ENCODE measurements at regions not wholly inside any gene's neighbourhood (a gene's known extent, or its start where the extent isn't known, plus 50 kb on each side); places are given as distances from the start of the nearest gene placed in this dataset.

GRCh38 chr12:92543359-92543758, 159.4 kb upstream of the PLEKHG7 start:
- TF ChIP-seq ZNF274 (IDR thresholded peaks at IDR 0.05; ENCODE audit: low read depth, low read length) = no peak
- no peaks in the 10 kb centered on the region for H3K27me3 ChIP-seq (ENCODE audit: insufficient read depth, insufficient read length)
- no peak overlapping the region for H3K9ac ChIP-seq (ENCODE audit: insufficient read length, low read depth)
- H3K4me3 ChIP-seq (ENCODE audit: insufficient read length, low read depth) = no peak overlapping the region
- no peaks in the 10 kb centered on the region for H3K4me1 ChIP-seq (ENCODE audit: insufficient read depth, insufficient read length)
- DNase-seq (ENCODE audit: low read depth, low spot score) = no peak
- H3K36me3 ChIP-seq (ENCODE audit: insufficient read depth, insufficient read length, low read length) = no peaks in the 10 kb centered on the region
- no peaks in the 10 kb centered on the region for H3K9me3 ChIP-seq (ENCODE audit: insufficient read depth, low read length)

GRCh38 chr12:92541731-92542130, 161.1 kb upstream of the PLEKHG7 start:
- Histone ChIP-seq H3K27me3 (ENCODE audit: insufficient read depth, insufficient read length) (no peaks in the 10 kb centered on the region), H3K4me3 (ENCODE audit: insufficient read length, low read depth) (no peak overlapping the region), H3K9ac (ENCODE audit: insufficient read length, low read depth) (no peak overlapping the region), H3K4me1 (ENCODE audit: insufficient read depth, insufficient read length) (no peaks in the 10 kb centered on the region), H3K9me3 (ENCODE audit: insufficient read depth, low read length) (no peaks in the 10 kb centered on the region), H3K36me3 (ENCODE audit: insufficient read depth, insufficient read length, low read length) (no peaks in the 10 kb centered on the region)
- TF ChIP-seq SUZ12 (IDR thresholded peaks at IDR 0.05; ENCODE audit: extremely low read depth, insufficient read depth, insufficient read length) (no peak), YY1 (IDR thresholded peaks at IDR 0.05; ENCODE audit: insufficient read depth, insufficient read length) (no peak), ZNF274 (IDR thresholded peaks at IDR 0.05; ENCODE audit: low read depth, low read length) (no peak)
- no peak for DNase-seq (ENCODE audit: low read depth, low spot score)

GRCh38 chr12:92540782-92541423, 161.9 kb upstream of the PLEKHG7 start:
- no peak for DNase-seq (ENCODE audit: low read depth, low spot score)
- Histone ChIP-seq H3K9me3 (ENCODE audit: insufficient read depth, low read length) (no peaks in the 10 kb centered on the region), H3K4me1 (ENCODE audit: insufficient read depth, insufficient read length) (no peaks in the 10 kb centered on the region), H3K27me3 (ENCODE audit: insufficient read depth, insufficient read length) (no peaks in the 10 kb centered on the region), H3K4me3 (ENCODE audit: insufficient read length, low read depth) (no peak overlapping the region), H3K9ac (ENCODE audit: insufficient read length, low read depth) (no peak overlapping the region), H3K36me3 (ENCODE audit: insufficient read depth, insufficient read length, low read length) (no peaks in the 10 kb centered on the region)
- TF ChIP-seq ZNF274 (IDR thresholded peaks at IDR 0.05; ENCODE audit: low read depth, low read length) (no peak), SUZ12 (IDR thresholded peaks at IDR 0.05; ENCODE audit: extremely low read depth, insufficient read depth, insufficient read length) (no peak), YY1 (IDR thresholded peaks at IDR 0.05; ENCODE audit: insufficient read depth, insufficient read length) (no peak)

GRCh38 chr12:92539976-92540781, 162.6 kb upstream of the PLEKHG7 start:
- H3K9me3 ChIP-seq (ENCODE audit: insufficient read depth, low read length) = no peaks in the 10 kb centered on the region
- no peaks in the 10 kb centered on the region for H3K36me3 ChIP-seq (ENCODE audit: insufficient read depth, insufficient read length, low read length)
- DNase-seq (ENCODE audit: low read depth, low spot score) = no peak
- no peak overlapping the region for H3K4me3 ChIP-seq (ENCODE audit: insufficient read length, low read depth)
- H3K9ac ChIP-seq (ENCODE audit: insufficient read length, low read depth) = no peak overlapping the region
- H3K27me3 ChIP-seq (ENCODE audit: insufficient read depth, insufficient read length) = no peaks in the 10 kb centered on the region
- no peaks in the 10 kb centered on the region for H3K4me1 ChIP-seq (ENCODE audit: insufficient read depth, insufficient read length)
- no peak for TF ChIP-seq ZNF274 (IDR thresholded peaks at IDR 0.05; ENCODE audit: low read depth, low read length)
- no peak for TF ChIP-seq YY1 (IDR thresholded peaks at IDR 0.05; ENCODE audit: insufficient read depth, insufficient read length)
- TF ChIP-seq SUZ12 (IDR thresholded peaks at IDR 0.05; ENCODE audit: extremely low read depth, insufficient read depth, insufficient read length) = no peak

GRCh38 chr12:92539110-92539749, 163.6 kb upstream of the PLEKHG7 start:
- no peak overlapping the region for H3K9ac ChIP-seq (ENCODE audit: insufficient read length, low read depth)
- no peaks in the 10 kb centered on the region for H3K4me1 ChIP-seq (ENCODE audit: insufficient read depth, insufficient read length)
- H3K27me3 ChIP-seq (ENCODE audit: insufficient read depth, insufficient read length) = no peaks in the 10 kb centered on the region
- TF ChIP-seq ZNF274 (IDR thresholded peaks at IDR 0.05; ENCODE audit: low read depth, low read length) = no peak
- TF ChIP-seq YY1 (IDR thresholded peaks at IDR 0.05; ENCODE audit: insufficient read depth, insufficient read length) = no peak
- TF ChIP-seq SUZ12 (IDR thresholded peaks at IDR 0.05; ENCODE audit: extremely low read depth, insufficient read depth, insufficient read length) = no peak
- H3K36me3 ChIP-seq (ENCODE audit: insufficient read depth, insufficient read length, low read length) = no peaks in the 10 kb centered on the region
- no peak for DNase-seq (ENCODE audit: low read depth, low spot score)
- no peaks in the 10 kb centered on the region for H3K9me3 ChIP-seq (ENCODE audit: insufficient read depth, low read length)
- no peak overlapping the region for H3K4me3 ChIP-seq (ENCODE audit: insufficient read length, low read depth)

- DNase-seq (ENCODE audit: low read depth, low spot score) = no peak
- H3K9ac ChIP-seq (ENCODE audit: insufficient read length, low read depth) = no peak overlapping the region
- no peaks in the 10 kb centered on the region for H3K4me1 ChIP-seq (ENCODE audit: insufficient read depth, insufficient read length)
- H3K9me3 ChIP-seq (ENCODE audit: insufficient read depth, low read length) = no peaks in the 10 kb centered on the region
- H3K27me3 ChIP-seq (ENCODE audit: insufficient read depth, insufficient read length) = no peaks in the 10 kb centered on the region
- TF ChIP-seq YY1 (IDR thresholded peaks at IDR 0.05; ENCODE audit: insufficient read depth, insufficient read length) = no peak
- TF ChIP-seq ZNF274 (IDR thresholded peaks at IDR 0.05; ENCODE audit: low read depth, low read length) = no peak
- TF ChIP-seq SUZ12 (IDR thresholded peaks at IDR 0.05; ENCODE audit: extremely low read depth, insufficient read depth, insufficient read length) = no peak
- H3K4me3 ChIP-seq (ENCODE audit: insufficient read length, low read depth) = no peak overlapping the region
- no peaks in the 10 kb centered on the region for H3K36me3 ChIP-seq (ENCODE audit: insufficient read depth, insufficient read length, low read length)
These were observed 165.4 kb upstream of the PLEKHG7 start for GRCh38 chr12:92537290-92537960.

GRCh38 chr12:92535961-92536360, 166.8 kb upstream of the PLEKHG7 start:
- H3K4me1 ChIP-seq (ENCODE audit: insufficient read depth, insufficient read length) = no peaks in the 10 kb centered on the region
- no peaks in the 10 kb centered on the region for H3K9me3 ChIP-seq (ENCODE audit: insufficient read depth, low read length)
- no peak for DNase-seq (ENCODE audit: low read depth, low spot score)
- no peak overlapping the region for H3K9ac ChIP-seq (ENCODE audit: insufficient read length, low read depth)
- TF ChIP-seq ZNF274 (IDR thresholded peaks at IDR 0.05; ENCODE audit: low read depth, low read length) (no peak), YY1 (IDR thresholded peaks at IDR 0.05; ENCODE audit: insufficient read depth, insufficient read length) (no peak)
- H3K27me3 ChIP-seq (ENCODE audit: insufficient read depth, insufficient read length) = no peaks in the 10 kb centered on the region
- H3K36me3 ChIP-seq (ENCODE audit: insufficient read depth, insufficient read length, low read length) = no peaks in the 10 kb centered on the region
- no peak overlapping the region for H3K4me3 ChIP-seq (ENCODE audit: insufficient read length, low read depth)
